GM23248 (cell line): ENCODE measurements at regions not wholly inside any gene's neighbourhood (a gene's known extent, or its start where the extent isn't known, plus 50 kb on each side); places are given as distances from the start of the nearest gene placed in this dataset.

Experiments used
- EZH2 ChIP-seq: fragments of 200-600 bp; sonication (generic); IDR thresholded peaks from 2 replicates; pipeline ENCODE4 v1.6.1; 2018; ENCODE audit warnings: antibody characterized with exemption, mild to moderate bottlenecking; ENCODE audit not compliant: insufficient read depth, poor library complexity, severe bottlenecking
- EZH2phosphoT487 ChIP-seq: fragments of 200-600 bp; sonication (generic); IDR thresholded peaks from 2 replicates; pipeline ENCODE4 v1.6.1; 2018; ENCODE audit warnings: antibody characterized with exemption, moderate library complexity, mild to moderate bottlenecking, low read depth; ENCODE audit not compliant: insufficient read depth

GRCh38 chr2:128376241-128377041 lies 57.8 kb upstream of the HS6ST1 start:
- TF ChIP-seq EZH2 (no peak), EZH2phosphoT487 (no peak)
